ENCODE measurements at regions not wholly inside any gene's neighbourhood (a gene's known extent, or its start where the extent isn't known, plus 50 kb on each side); places are given as distances from the start of the nearest gene placed in this dataset.

GRCh38 chr10:23516530-23516929 lies 77.7 kb downstream of the OTUD1 start:
- DNase-seq (ENCODE audit: low read depth): peak; percentile 41
- peak; percentile 64 for TF ChIP-seq CTCF (IDR thresholded peaks at IDR 0.05; ENCODE audit: insufficient read depth, low read depth, low read length, missing control alignments)
- no peak overlapping the region for H3K4me3 ChIP-seq (ENCODE audit: low read length)

GRCh38 chr10:23517155-23517554 lies 78.3 kb downstream of the OTUD1 start:
- no peak overlapping the region for H3K4me3 ChIP-seq (ENCODE audit: low read length)
- DNase-seq (ENCODE audit: low read depth): no peak
- TF ChIP-seq CTCF (IDR thresholded peaks at IDR 0.05; ENCODE audit: insufficient read depth, low read depth, low read length, missing control alignments): no peak

GRCh38 chr10:23521735-23522134 lies 82.9 kb downstream of the OTUD1 start:
- no peak for TF ChIP-seq CTCF (IDR thresholded peaks at IDR 0.05; ENCODE audit: insufficient read depth, low read depth, low read length, missing control alignments)
- no peak overlapping the region for H3K4me3 ChIP-seq (ENCODE audit: low read length)
- no peak for DNase-seq (ENCODE audit: low read depth)

- H3K4me3 ChIP-seq (ENCODE audit: low read length): no peak overlapping the region
- no peak for DNase-seq (ENCODE audit: low read depth)
- TF ChIP-seq CTCF (IDR thresholded peaks at IDR 0.05; ENCODE audit: insufficient read depth, low read depth, low read length, missing control alignments): no peak
Observed at GRCh38 chr10:23522345-23522744, 83.5 kb downstream of the OTUD1 start.

GRCh38 chr10:23523251-23523650 lies 84.4 kb downstream of the OTUD1 start:
- no peak overlapping the region for H3K4me3 ChIP-seq (ENCODE audit: low read length)
- TF ChIP-seq CTCF (IDR thresholded peaks at IDR 0.05; ENCODE audit: insufficient read depth, low read depth, low read length, missing control alignments): no peak
- DNase-seq (ENCODE audit: low read depth): no peak

GRCh38 chr10:23525406-23525805 lies 86.5 kb downstream of the OTUD1 start:
- peak; percentile 69 for TF ChIP-seq CTCF (IDR thresholded peaks at IDR 0.05; ENCODE audit: insufficient read depth, low read depth, low read length, missing control alignments)
- H3K4me3 ChIP-seq (ENCODE audit: low read length): no peak overlapping the region
- DNase-seq (ENCODE audit: low read depth): peak; percentile 67

GRCh38 chr10:23528419-23528818 lies 89.5 kb downstream of the OTUD1 start:
- no peak for TF ChIP-seq CTCF (IDR thresholded peaks at IDR 0.05; ENCODE audit: insufficient read depth, low read depth, low read length, missing control alignments)
- no peak for DNase-seq (ENCODE audit: low read depth)
- H3K4me3 ChIP-seq (ENCODE audit: low read length): no peak overlapping the region

Measured in epithelial cell of esophagus (primary cell).